ENCODE measurements at regions not wholly inside any gene's neighbourhood (a gene's known extent, or its start where the extent isn't known, plus 50 kb on each side); places are given as distances from the start of the nearest gene placed in this dataset.

DNA sequence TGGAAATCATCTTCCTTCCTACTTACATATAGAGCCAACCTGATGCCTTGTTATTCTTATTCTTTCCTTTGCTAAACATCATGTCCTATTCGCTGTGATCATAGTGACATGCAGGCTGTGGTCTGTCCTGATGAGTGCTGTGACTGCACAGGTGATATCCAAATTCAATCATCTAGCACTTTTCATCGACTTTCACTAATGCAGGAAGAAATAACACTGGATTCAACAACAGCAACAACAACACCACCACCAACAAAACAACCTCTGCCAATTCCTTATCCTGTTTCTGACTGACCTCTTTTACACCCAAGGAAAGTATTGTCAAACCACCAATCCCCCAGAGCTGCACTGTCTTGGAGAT lies 203.2 kb upstream of the PHYHIPL start:
- TF ChIP-seq POLR2A (IDR thresholded peaks at IDR 0.05; ENCODE audit: low read depth, low read length) (no peak), SPI1 (IDR thresholded peaks at IDR 0.05; ENCODE audit: low read depth, low read length) (no peak), TAF1 (IDR thresholded peaks at IDR 0.05; ENCODE audit: low read depth, low read length) (no peak), POLR2AphosphoS5 (IDR thresholded peaks at IDR 0.05; ENCODE audit: low read depth, low read length) (no peak), PAX5 (IDR thresholded peaks at IDR 0.05; ENCODE audit: insufficient read depth, low read length, severe bottlenecking) (no peak), POU2F2 (IDR thresholded peaks at IDR 0.05; ENCODE audit: low read depth, low read length) (no peak)

All from GM12891 (cell line).